Adrenal gland (tissue), 9 donors: ENCODE measurements at regions not wholly inside any gene's neighbourhood (a gene's known extent, or its start where the extent isn't known, plus 50 kb on each side); places are given as distances from the start of the nearest gene placed in this dataset.

ENCODE experiments used
- DNase-seq, 7 donors: peaks; one replicate each; pipeline ENCODE4 v3.0.0-alpha.2; 2019 to 2020
- H3K27ac ChIP-seq, 5 donors: fragments of 200-600 bp; sonication (generic) in 4 of 5; 1 replicate in 3 of 5; 2 replicates in 2 of 5; pipeline versions ENCODE4 v1.5.1 to v1.8.0; 2016 to 2020; ENCODE audit warnings: mild to moderate bottlenecking in 1 of 5
- H3K27me3 ChIP-seq: fragments of 200-600 bp; 2 replicates; pipeline ENCODE4 v1.8.0; 2021
- H3K36me3 ChIP-seq, 2 donors: fragments of 200-600 bp; replicated peaks in 1 of 2; 1 replicate in 1 of 2; 2 replicates in 1 of 2; pipeline versions ENCODE4 v1.5.1 to v1.8.0; 2018 to 2022
- H3K4me1 ChIP-seq, 2 donors: fragments of 200-600 bp; replicated peaks in 1 of 2; 1 replicate in 1 of 2; 2 replicates in 1 of 2; pipeline versions ENCODE4 v1.5.1 to v1.8.0; 2018 to 2021
- H3K4me3 ChIP-seq, 4 donors: fragments of 200-600 bp; sonication (generic) in 3 of 4; one replicate each; pipeline ENCODE4 v1.5.1; 2016 to 2018
- H3K9me3 ChIP-seq, 3 donors: fragments of 200-600 bp; sonication (generic) in 1 of 3; replicated peaks in 1 of 3; 1 replicate in 2 of 3; 2 replicates in 1 of 3; pipeline versions ENCODE4 v1.5.1 to v1.8.0; 2016 to 2021
- CTCF ChIP-seq, 6 experiments: fragments of 450-650 bp in 4 of 6; fragments of 200-600 bp in 2 of 6; sonication (generic) in 1 of 6; IDR thresholded peaks; 1 replicate in 5 of 6; 2 replicates in 1 of 6; pipeline versions ENCODE4 v1.5.1 to v1.8.0; 2016 to 2021; ENCODE audit warnings: antibody characterized with exemption in 6 of 6, mild to moderate bottlenecking in 2 of 6, moderate library complexity in 1 of 6
- POLR2A ChIP-seq, 2 donors: fragments of 450-650 bp; IDR thresholded peaks; one replicate each; pipeline ENCODE4 v1.6.1; 2017; ENCODE audit warnings: antibody characterized with exemption in 2 of 2, mild to moderate bottlenecking in 2 of 2, moderate library complexity in 1 of 2
- WGBS, 4 donors: extraction: QIAGEN DNeasy Blood & Tissue Kit in 2 of 4; methylation state at CpG; one replicate each; pipeline versions ENCODE4 v1.1.5 to v1.1.7; 2013 to 2017; 5-methylcytosine and 5-hydroxymethylcytosine counted together
- intact Hi-C, 2 donors: fragments of 100-400 bp; cut with DNase I; formaldehyde crosslinking; loops; one replicate each; pipeline versions ENCODE4 v1.14.1 to v1.15.0; 2022 to 2023
- donor health status: healthy with polysubstance abuse.
- donor health status: Bipolar disorder and iron deficiency.
- donor health status: DM: yes; HTN: yes; CAD: no.
- donor health status: DM: no; HTN: no; CAD: no.
- donor health status: DM: no; HTN: no; CAD: no.

DNA sequence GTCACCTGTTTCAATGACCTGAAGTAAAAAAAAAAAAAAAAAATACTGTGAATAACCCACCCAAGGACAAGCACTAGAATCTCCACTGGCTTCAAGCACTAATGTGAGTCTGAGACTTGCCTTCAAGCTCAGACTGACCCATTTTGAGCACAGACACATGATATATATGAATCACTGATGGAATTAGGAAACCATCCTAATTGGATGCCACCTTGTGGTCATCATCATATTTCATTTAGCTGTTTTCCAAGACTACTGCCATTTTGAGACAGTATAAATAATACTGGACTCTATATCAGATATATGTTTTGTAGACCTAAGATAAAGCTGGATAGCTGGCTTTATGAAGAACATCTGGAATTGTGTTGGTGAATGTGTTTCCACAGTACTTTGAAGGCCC lies 1232.0 kb downstream of the KCNT2 start:
- no peak for DNase-seq
- intact Hi-C loops: no loop called here
- no peak overlapping the region for H3K27ac ChIP-seq

GRCh38 chr1:195373856-195374255 lies 1234.4 kb downstream of the KCNT2 start:
- Histone ChIP-seq H3K4me1 (no peaks in the 10 kb centered on the region), H3K9me3 (no peaks in the 10 kb centered on the region), H3K36me3 (no peaks in the 10 kb centered on the region), H3K27ac (no peak overlapping the region), H3K27me3 (no peaks in the 10 kb centered on the region), H3K4me3 (no peak overlapping the region)
- TF ChIP-seq POLR2A (IDR thresholded peaks at IDR 0.05) (no peak), CTCF (IDR thresholded peaks at IDR 0.05) (no peak)
- WGBS, 4 donors: 70 to 82% (median 72%) methylated on average over 3 of the region's 3 CpGs
- intact Hi-C loops: no loop called here
- DNase-seq: no peak

More for the DNA sequence above, 1232.0 kb downstream of the KCNT2 start:
- Histone ChIP-seq H3K36me3 (no peaks in the 10 kb centered on the region), H3K4me1 (no peaks in the 10 kb centered on the region), H3K9me3 (no peaks in the 10 kb centered on the region), H3K4me3 (no peak overlapping the region), H3K27me3 (no peaks in the 10 kb centered on the region)
- TF ChIP-seq POLR2A (IDR thresholded peaks at IDR 0.05) (no peak), CTCF (IDR thresholded peaks at IDR 0.05) (no peak)

- H3K36me3 ChIP-seq: no peaks in the 10 kb centered on the region
- WGBS, 4 donors: 66 to 76% (median 72%) methylated on average over 8 of the region's 8 CpGs
- no peaks in the 10 kb centered on the region for H3K9me3 ChIP-seq
- intact Hi-C loops: no loop called here
- no peak overlapping the region for H3K4me3 ChIP-seq
- H3K27me3 ChIP-seq: no peaks in the 10 kb centered on the region
- no peaks in the 10 kb centered on the region for H3K4me1 ChIP-seq
- DNase-seq: no peak
- H3K27ac ChIP-seq: no peak overlapping the region
- TF ChIP-seq POLR2A (IDR thresholded peaks at IDR 0.05) (no peak), CTCF (IDR thresholded peaks at IDR 0.05) (no peak)
These were observed 1263.1 kb downstream of the KCNT2 start for GRCh38 chr1:195345149-195345548.

DNA sequence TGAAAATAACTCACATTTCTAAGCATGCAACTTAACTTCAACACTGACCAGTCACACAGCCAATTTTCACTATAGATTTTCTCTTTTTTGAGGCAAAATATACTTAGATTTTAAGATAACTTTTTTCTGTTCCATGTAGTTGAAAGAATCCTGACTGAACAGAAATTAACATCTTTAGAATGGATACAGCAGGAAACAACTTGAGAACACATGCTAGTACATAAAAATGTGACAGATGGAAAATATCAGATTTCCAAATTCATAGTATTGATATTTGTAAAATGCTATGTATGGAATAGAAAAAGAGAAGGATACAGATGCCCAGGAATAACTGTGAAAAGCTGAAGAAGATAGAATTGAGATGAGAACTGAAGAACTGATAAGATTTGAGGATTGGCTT lies 1270.6 kb downstream of the KCNT2 start:
- H3K4me1 ChIP-seq: no peaks in the 10 kb centered on the region
- no peaks in the 10 kb centered on the region for H3K27me3 ChIP-seq
- no peak for TF ChIP-seq POLR2A (IDR thresholded peaks at IDR 0.05)
- TF ChIP-seq CTCF (IDR thresholded peaks at IDR 0.05): no peak
- H3K9me3 ChIP-seq: no peaks in the 10 kb centered on the region
- H3K27ac ChIP-seq: no peak overlapping the region
- no peak for DNase-seq
- intact Hi-C loops: no loop called here
- no peak overlapping the region for H3K4me3 ChIP-seq
- H3K36me3 ChIP-seq: no peaks in the 10 kb centered on the region
